Islet precursor cell (in vitro differentiated cells): ENCODE measurements at regions not wholly inside any gene's neighbourhood (a gene's known extent, or its start where the extent isn't known, plus 50 kb on each side); places are given as distances from the start of the nearest gene placed in this dataset.
"Not testable (repeated sequence)": the region's sequence is repeated elsewhere in the genome, so short reads cannot be mapped to it uniquely, and the experiment has no call there.

Experiments
- DNase-seq: peaks from one replicate; pipeline ENCODE4 v3.0.0-alpha.2; 2018

GRCh38 chr10:118873091-118873737 is 118.4 kb upstream of the CACUL1 start:
- DNase-seq, result no peak

- no peak for DNase-seq
Observed at GRCh38 chr10:118873738-118874105, 119.0 kb upstream of the CACUL1 start.

GRCh38 chr10:118874171-118874570 is 119.4 kb upstream of the CACUL1 start:
- DNase-seq, result no peak

- DNase-seq, result no peak
Observed at GRCh38 chr10:118875087-118875486, 120.3 kb upstream of the CACUL1 start.

- DNase-seq, result no peak
Observed at GRCh38 chr10:118882741-118883140, 128.0 kb upstream of the CACUL1 start.

- no peak for DNase-seq
Observed at GRCh38 chr10:118892255-118892654, 137.3 kb upstream of the NANOS1 start.

GRCh38 chr10:118894891-118895290 is 134.6 kb upstream of the NANOS1 start:
- not testable (repeated sequence) for DNase-seq

- DNase-seq, result peak; percentile 40
Observed at GRCh38 chr10:118900617-118901016, 128.9 kb upstream of the NANOS1 start.

GRCh38 chr10:118901380-118901779 is 128.1 kb upstream of the NANOS1 start:
- peak; percentile 12 for DNase-seq

GRCh38 chr10:118901906-118902305 is 127.6 kb upstream of the NANOS1 start:
- DNase-seq, result no peak

GRCh38 chr10:118902656-118903055 is 126.9 kb upstream of the NANOS1 start:
- not testable (repeated sequence) for DNase-seq

- peak; percentile 31 for DNase-seq
Observed at GRCh38 chr10:118903251-118903650, 126.3 kb upstream of the NANOS1 start.

GRCh38 chr10:118903691-118904090 is 125.8 kb upstream of the NANOS1 start:
- DNase-seq, result peak; percentile 34

GRCh38 chr10:118904286-118904685 is 125.2 kb upstream of the NANOS1 start:
- DNase-seq, result no peak

GRCh38 chr10:118907051-118907450 is 122.5 kb upstream of the NANOS1 start:
- DNase-seq, result peak; percentile 18

- DNase-seq, result no peak
Observed at GRCh38 chr10:118908557-118909256, 120.8 kb upstream of the NANOS1 start.

- DNase-seq, result peak; percentile 47
Observed at GRCh38 chr10:118910702-118911101, 118.8 kb upstream of the NANOS1 start.

GRCh38 chr10:118911363-118911762 is 118.2 kb upstream of the NANOS1 start:
- peak; percentile 83 for DNase-seq

- no peak for DNase-seq
Observed at GRCh38 chr10:118912961-118913600, 116.4 kb upstream of the NANOS1 start.

- DNase-seq, result no peak
Observed at GRCh38 chr10:118913825-118914224, 115.7 kb upstream of the NANOS1 start.

GRCh38 chr10:118914629-118915028 is 114.9 kb upstream of the NANOS1 start:
- no peak for DNase-seq

GRCh38 chr10:118915161-118915560 is 114.4 kb upstream of the NANOS1 start:
- DNase-seq, result no peak

- DNase-seq, result no peak
Observed at GRCh38 chr10:118916777-118917176, 112.7 kb upstream of the NANOS1 start.

GRCh38 chr10:118917701-118918100 is 111.8 kb upstream of the NANOS1 start:
- no peak for DNase-seq
